Neural progenitor cell (in vitro differentiated cells): ENCODE measurements at regions not wholly inside any gene's neighbourhood (a gene's known extent, or its start where the extent isn't known, plus 50 kb on each side); places are given as distances from the start of the nearest gene placed in this dataset.

Experiments
- DNase-seq: peaks from one replicate; pipeline ENCODE4 v3.0.0-alpha.2; 2016; ENCODE audit warnings: low spot score
- H2AFZ ChIP-seq: fragments of 200-600 bp; sonication (generic); replicated peaks from 2 replicates; pipeline ENCODE4 v1.6.1; 2016; ENCODE audit warnings: antibody characterized with exemption
- H3F3A ChIP-seq: fragments of 200-600 bp; sonication (generic); 2 replicates; pipeline ENCODE4 v1.6.1; 2016; ENCODE audit warnings: antibody characterized with exemption, low read depth
- H3K27ac ChIP-seq: fragments of 200-600 bp; sonication (generic); 2 replicates; pipeline ENCODE4 v1.5.1; 2016; ENCODE audit warnings: mild to moderate bottlenecking
- H3K27me3 ChIP-seq: fragments of 200-600 bp; sonication (generic); 2 replicates; pipeline ENCODE4 v1.6.1; 2016; ENCODE audit warnings: mild to moderate bottlenecking, moderate library complexity
- H3K36me3 ChIP-seq: fragments of 200-600 bp; sonication (generic); 2 replicates; pipeline ENCODE4 v1.5.1; 2016
- H3K4me1 ChIP-seq: fragments of 200-600 bp; sonication (generic); 2 replicates; pipeline ENCODE4 v1.6.1; 2016; ENCODE audit warnings: mixed run types
- H3K4me2 ChIP-seq: fragments of 200-600 bp; sonication (generic); 2 replicates; pipeline ENCODE4 v1.6.1; 2016
- H3K4me3 ChIP-seq: fragments of 200-600 bp; sonication (generic); 2 replicates; pipeline ENCODE4 v1.5.1; 2016
- H3K79me2 ChIP-seq: fragments of 200-600 bp; sonication (generic); 2 replicates; pipeline ENCODE4 v1.6.1; 2016; ENCODE audit warnings: low read depth
- H3K9ac ChIP-seq: fragments of 200-600 bp; sonication (generic); 2 replicates; pipeline ENCODE4 v1.6.1; 2016
- H3K9me3 ChIP-seq: fragments of 200-600 bp; sonication (generic); 2 replicates; pipeline ENCODE4 v1.5.1; 2016; ENCODE audit warnings: low read depth
- H4K20me1 ChIP-seq: fragments of 200-600 bp; sonication (generic); 2 replicates; pipeline ENCODE4 v1.6.1; 2016; ENCODE audit warnings: low read depth
- H3K27ac Mint-ChIP-seq: 3 replicates; pipeline ENCODE4 v1.8.0; 2021; ENCODE audit warnings: mixed read lengths
- H3K27me3 Mint-ChIP-seq: 2 replicates; pipeline ENCODE4 v1.8.0; 2022; ENCODE audit warnings: low read depth, mild to moderate bottlenecking, inconsistent platforms, moderate library complexity, mixed read lengths; ENCODE audit not compliant: insufficient read depth
- H3K36me3 Mint-ChIP-seq: 3 replicates; pipeline ENCODE4 v1.8.0; 2021; ENCODE audit warnings: mixed read lengths
- H3K4me1 Mint-ChIP-seq: 3 replicates; pipeline ENCODE4 v1.8.0; 2021; ENCODE audit warnings: mixed read lengths
- H3K4me3 Mint-ChIP-seq: 3 replicates; pipeline ENCODE4 v1.8.0; 2021; ENCODE audit warnings: mild to moderate bottlenecking, moderate library complexity, mixed read lengths
- H3K9me3 Mint-ChIP-seq: 3 replicates; pipeline ENCODE4 v1.8.0; 2020; ENCODE audit warnings: mixed read lengths
- CTCF ChIP-seq: fragments of 200-600 bp; sonication (generic); IDR thresholded peaks from 2 replicates; pipeline ENCODE4 v1.5.1; 2017; ENCODE audit warnings: antibody characterized with exemption, mild to moderate bottlenecking
- EZH2 ChIP-seq: fragments of 200-600 bp; sonication (generic); IDR thresholded peaks from 2 replicates; pipeline ENCODE4 v1.6.1; 2017; ENCODE audit warnings: antibody characterized with exemption, mild to moderate bottlenecking, moderate library complexity
- EZH2phosphoT487 ChIP-seq: fragments of 200-600 bp; sonication (generic); IDR thresholded peaks from 2 replicates; pipeline ENCODE4 v1.6.1; 2017; ENCODE audit warnings: antibody characterized with exemption

GRCh38 chr10:130454543-130455000, 318.4 kb downstream of the GLRX3 start:
- H3K4me3 Mint-ChIP-seq: no peak overlapping the region
- peaks cover 5% of the 10 kb centered on the region for H3K27me3 Mint-ChIP-seq
- Histone ChIP-seq H2AFZ (no peak overlapping the region), H3F3A (no peaks in the 10 kb centered on the region), H3K4me2 (no peak overlapping the region), H4K20me1 (no peaks in the 10 kb centered on the region), H3K9me3 (no peaks in the 10 kb centered on the region), H3K36me3 (no peaks in the 10 kb centered on the region), H3K4me3 (no peak overlapping the region), H3K27me3 (peaks cover 2% of the 10 kb centered on the region), H3K79me2 (no peaks in the 10 kb centered on the region), H3K4me1 (no peaks in the 10 kb centered on the region), H3K27ac (no peak overlapping the region), H3K9ac (no peak overlapping the region)
- no peaks in the 10 kb centered on the region for H3K4me1 Mint-ChIP-seq
- no peak overlapping the region for H3K27ac Mint-ChIP-seq
- peaks cover 2% of the 10 kb centered on the region for H3K9me3 Mint-ChIP-seq
- H3K36me3 Mint-ChIP-seq: no peaks in the 10 kb centered on the region
- DNase-seq: no peak
- TF ChIP-seq CTCF: no peak

GRCh38 chr10:130455111-130455695, 319.0 kb downstream of the GLRX3 start:
- Histone ChIP-seq H2AFZ (no peak overlapping the region), H3K4me1 (no peaks in the 10 kb centered on the region), H3K27ac (no peak overlapping the region), H3K9ac (no peak overlapping the region), H3K27me3 (peaks cover 2% of the 10 kb centered on the region), H3K36me3 (no peaks in the 10 kb centered on the region), H3K79me2 (no peaks in the 10 kb centered on the region), H3K4me2 (no peak overlapping the region), H4K20me1 (no peaks in the 10 kb centered on the region), H3F3A (no peaks in the 10 kb centered on the region), H3K4me3 (no peak overlapping the region), H3K9me3 (no peaks in the 10 kb centered on the region)
- Mint-ChIP-seq H3K4me1 (no peaks in the 10 kb centered on the region), H3K9me3 (peaks cover 2% of the 10 kb centered on the region), H3K27me3 (peaks cover 5% of the 10 kb centered on the region), H3K4me3 (no peak overlapping the region), H3K27ac (no peak overlapping the region), H3K36me3 (no peaks in the 10 kb centered on the region)
- no peak for DNase-seq
- TF ChIP-seq EZH2 (no peak), EZH2phosphoT487 (no peak), CTCF (no peak)

GRCh38 chr10:130455791-130456190, 319.6 kb downstream of the GLRX3 start:
- Histone ChIP-seq H3K4me3 (no peak overlapping the region), H3K36me3 (no peaks in the 10 kb centered on the region), H3K4me2 (no peak overlapping the region), H3K4me1 (no peaks in the 10 kb centered on the region), H3K27ac (no peak overlapping the region), H3K79me2 (no peaks in the 10 kb centered on the region), H3K9ac (no peak overlapping the region), H3K27me3 (no peaks in the 10 kb centered on the region), H4K20me1 (no peaks in the 10 kb centered on the region), H3K9me3 (no peaks in the 10 kb centered on the region), H2AFZ (no peak overlapping the region), H3F3A (no peaks in the 10 kb centered on the region)
- Mint-ChIP-seq H3K27ac (no peak overlapping the region), H3K4me1 (no peaks in the 10 kb centered on the region), H3K27me3 (peaks cover 5% of the 10 kb centered on the region), H3K36me3 (no peaks in the 10 kb centered on the region), H3K4me3 (no peak overlapping the region), H3K9me3 (peaks cover 2% of the 10 kb centered on the region)
- DNase-seq: no peak
- TF ChIP-seq EZH2: no peak
- no peak for TF ChIP-seq EZH2phosphoT487
- TF ChIP-seq CTCF: no peak
